Progenitor cell of endocrine pancreas (in vitro differentiated cells): ENCODE measurements at regions not wholly inside any gene's neighbourhood (a gene's known extent, or its start where the extent isn't known, plus 50 kb on each side); places are given as distances from the start of the nearest gene placed in this dataset.

Experiments
- DNase-seq: peaks from one replicate; pipeline ENCODE4 v3.0.0; 2021; ENCODE audit warnings: low spot score; ENCODE audit not compliant: unreplicated experiment
- H3K27ac Mint-ChIP-seq: 2 replicates; pipeline ENCODE4 v1.8.0; 2021; ENCODE audit warnings: mild to moderate bottlenecking, moderate library complexity, mixed read lengths
- H3K27me3 Mint-ChIP-seq: 2 replicates; pipeline ENCODE4 v1.8.0; 2021; ENCODE audit warnings: mixed read lengths
- H3K36me3 Mint-ChIP-seq: 2 replicates; pipeline ENCODE4 v1.8.0; 2022; ENCODE audit warnings: mixed read lengths; ENCODE audit not compliant: insufficient read depth
- H3K4me1 Mint-ChIP-seq: 2 replicates; pipeline ENCODE4 v1.8.0; 2021; ENCODE audit warnings: low read depth, mixed read lengths
- H3K4me3 Mint-ChIP-seq: 2 replicates; pipeline ENCODE4 v1.8.0; 2021; ENCODE audit warnings: low read depth, mild to moderate bottlenecking, moderate library complexity, mixed read lengths
- H3K9me3 Mint-ChIP-seq: 2 replicates; pipeline ENCODE4 v1.8.0; 2021; ENCODE audit warnings: low read depth, mixed read lengths
- CTCF ChIP-seq: fragments of 200-600 bp; sonication (generic); IDR thresholded peaks from one replicate; pipeline ENCODE4 v1.5.0; 2021; ENCODE audit warnings: antibody characterized with exemption, mild to moderate bottlenecking; ENCODE audit not compliant: unreplicated experiment

GRCh38 chr2:204197336-204198005 is 260.9 kb downstream of the ICOS start:
- H3K4me3 Mint-ChIP-seq, result no peak overlapping the region
- no peaks in the 10 kb centered on the region for H3K9me3 Mint-ChIP-seq
- no peak for TF ChIP-seq CTCF
- peaks cover 9% of the 10 kb centered on the region for H3K27me3 Mint-ChIP-seq
- no peaks in the 10 kb centered on the region for H3K36me3 Mint-ChIP-seq
- peaks cover 5% of the 10 kb centered on the region for H3K4me1 Mint-ChIP-seq
- DNase-seq, result no peak
- H3K27ac Mint-ChIP-seq, result no peak overlapping the region

- peaks cover 4% of the 10 kb centered on the region for H3K4me1 Mint-ChIP-seq
- H3K9me3 Mint-ChIP-seq, result no peaks in the 10 kb centered on the region
- H3K4me3 Mint-ChIP-seq, result no peak overlapping the region
- peaks cover 14% of the 10 kb centered on the region for H3K27me3 Mint-ChIP-seq
- no peak for TF ChIP-seq CTCF
- no peak overlapping the region for H3K27ac Mint-ChIP-seq
- H3K36me3 Mint-ChIP-seq, result no peaks in the 10 kb centered on the region
- DNase-seq, result no peak
Observed at GRCh38 chr2:204199357-204199756, 262.8 kb downstream of the ICOS start.

- Mint-ChIP-seq H3K27ac (no peak overlapping the region), H3K36me3 (no peaks in the 10 kb centered on the region), H3K4me3 (no peak overlapping the region), H3K9me3 (no peaks in the 10 kb centered on the region), H3K4me1 (no peaks in the 10 kb centered on the region), H3K27me3 (peaks cover 27% of the 10 kb centered on the region)
- no peak for TF ChIP-seq CTCF
- DNase-seq, result no peak
Observed at GRCh38 chr2:204201507-204201906, 264.9 kb downstream of the ICOS start.

GRCh38 chr2:204202253-204202652 is 265.7 kb downstream of the ICOS start:
- H3K9me3 Mint-ChIP-seq, result no peaks in the 10 kb centered on the region
- H3K4me3 Mint-ChIP-seq, result no peak overlapping the region
- H3K4me1 Mint-ChIP-seq, result no peaks in the 10 kb centered on the region
- no peak overlapping the region for H3K27ac Mint-ChIP-seq
- no peaks in the 10 kb centered on the region for H3K36me3 Mint-ChIP-seq
- no peak for DNase-seq
- TF ChIP-seq CTCF, result no peak
- H3K27me3 Mint-ChIP-seq, result peaks cover 28% of the 10 kb centered on the region

- H3K4me3 Mint-ChIP-seq, result no peak overlapping the region
- TF ChIP-seq CTCF, result no peak
- no peaks in the 10 kb centered on the region for H3K4me1 Mint-ChIP-seq
- H3K27me3 Mint-ChIP-seq, result peaks cover 28% of the 10 kb centered on the region
- H3K9me3 Mint-ChIP-seq, result no peaks in the 10 kb centered on the region
- H3K27ac Mint-ChIP-seq, result no peak overlapping the region
- H3K36me3 Mint-ChIP-seq, result no peaks in the 10 kb centered on the region
- no peak for DNase-seq
Observed at GRCh38 chr2:204203704-204204103, 267.1 kb downstream of the ICOS start.
